ENCODE measurements at regions not wholly inside any gene's neighbourhood (a gene's known extent, or its start where the extent isn't known, plus 50 kb on each side); places are given as distances from the start of the nearest gene placed in this dataset.

DNA sequence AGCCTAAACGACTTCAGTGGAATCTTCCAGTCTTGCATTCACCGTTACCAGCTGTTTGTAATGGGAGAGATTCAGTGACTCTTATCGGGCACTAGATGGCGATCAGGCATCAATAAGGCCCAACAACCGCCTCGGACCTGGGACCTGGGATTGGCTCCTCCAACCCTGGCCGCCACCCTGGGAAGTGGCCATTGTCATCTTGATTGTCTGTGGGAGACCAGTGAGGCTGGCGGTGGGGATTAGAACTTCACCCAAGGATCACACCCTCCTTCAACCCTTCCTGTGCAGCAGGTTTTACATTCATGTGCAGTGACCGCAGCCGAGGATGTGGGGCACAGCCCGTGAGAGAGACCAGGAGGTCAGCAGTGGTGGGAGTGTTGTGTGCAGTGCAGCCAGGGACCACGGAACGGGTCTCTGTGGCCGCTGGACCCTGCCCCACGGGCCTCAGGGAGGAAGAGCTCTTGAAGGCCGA, 85.3 kb downstream of the SPP2 start:
- POLR2A ChIA-PET = no interaction called here
- Histone ChIP-seq H3K4me1 (ENCODE audit: control insufficient read depth in 1 of 2, insufficient read depth in 2 of 2, low read length in 2 of 2) (peaks cover 8 to 33% of the 10 kb centered on the region in 2 experiments; a peak in 3 of 4 replicates), H3K79me2 (ENCODE audit: insufficient read depth, low read length) (no peaks in the 10 kb centered on the region), H3K9me3 (ENCODE audit: control insufficient read depth in 1 of 2, insufficient read depth in 1 of 2, low read depth in 1 of 2, low read length in 2 of 2) (no peaks in the 10 kb centered on the region), H3K9me2 (ENCODE audit: insufficient read depth) (no peaks in the 10 kb centered on the region), H3K27me3 (ENCODE audit: insufficient read depth, low read length) (no peaks in the 10 kb centered on the region), H4K20me1 (ENCODE audit: insufficient read depth) (no peaks in the 10 kb centered on the region), H3K9ac (ENCODE audit: low read length) (no peak overlapping the region), H2AFZ (ENCODE audit: low read depth, low read length, poor library complexity, severe bottlenecking) (peak overlapping the region; percentile 97), H3K4me2 (ENCODE audit: low read length) (peak overlapping the region; percentile 49; the same call in 1 of the 2 replicates), H3K4me3 (replicated peaks in 1 of 2; ENCODE audit: low read depth in 1 of 2, low read length in 2 of 2) (no peak overlapping the region), H3K36me3 (ENCODE audit: control insufficient read depth in 1 of 2, insufficient read depth in 2 of 2, low read length in 2 of 2) (no peaks in the 10 kb centered on the region), H3K27ac (ENCODE audit: low read depth, low read length) (peak overlapping the region; percentile 15; the same call in 1 of the 2 replicates)
- CTCF ChIA-PET = interaction anchor here (0.5 to 1.4 kb wide), 13 partner anchors 10 to 981 kb away, joined by 3 to 16 read pairs (median 4); partner anchors contain the start of gene ARL4C
- BruUV-seq (replicated peaks) = no TSS peak
- intact Hi-C loops (cut with micrococcal nuclease) = loop anchor here (1.0 to 10.0 kb wide), 7 partner anchors 123 to 977 kb away; no protein-coding TSS in a partner anchor
- DNase-seq (ENCODE audit: low read depth, low spot score) (peak; percentile 73), ATAC-seq (peak; percentile 97)
- RAD21 ChIA-PET (ENCODE audit: low non-redundant PET in 1 of 2, low total read pairs in 2 of 2, uncharacterized antibody in 2 of 2, unreplicated experiment in 2 of 2) = interaction anchor here (0.6 to 0.9 kb wide), 5 partner anchors 67 to 430 kb away, joined by 3 to 5 read pairs (median 3); partner anchors contain the start of gene ARL4C (in 1 of the 2)
- TF ChIP-seq FOSL1 (IDR thresholded peaks at IDR 0.05; ENCODE audit: low read depth) = no peak
- no peak for TF ChIP-seq EZH2 (IDR thresholded peaks at IDR 0.05)
- TF ChIP-seq ZNF274 (IDR thresholded peaks at IDR 0.05; ENCODE audit: low read depth, low read length) = no peak
- no peak for TF ChIP-seq EZH2phosphoT487 (IDR thresholded peaks at IDR 0.05; ENCODE audit: borderline replicate concordance)
- TF ChIP-seq POLR2A (IDR thresholded peaks at IDR 0.05; ENCODE audit: borderline replicate concordance, extremely low read depth, insufficient read depth, insufficient read length) = no peak
- peak; percentile 31 for TF ChIP-seq YY1 (IDR thresholded peaks at IDR 0.05; ENCODE audit: extremely low read depth, insufficient replicate concordance, low read depth, low read length)
- peak; percentile 99 for TF ChIP-seq RAD21 (IDR thresholded peaks at IDR 0.05; ENCODE audit: low read depth)
- no peak for TF ChIP-seq CBX3 (IDR thresholded peaks at IDR 0.05; ENCODE audit: low read depth)
- no peak for TF ChIP-seq JUND (IDR thresholded peaks at IDR 0.05)
- TF ChIP-seq MAX (IDR thresholded peaks at IDR 0.05) = no peak
- TF ChIP-seq, protein P1, sequence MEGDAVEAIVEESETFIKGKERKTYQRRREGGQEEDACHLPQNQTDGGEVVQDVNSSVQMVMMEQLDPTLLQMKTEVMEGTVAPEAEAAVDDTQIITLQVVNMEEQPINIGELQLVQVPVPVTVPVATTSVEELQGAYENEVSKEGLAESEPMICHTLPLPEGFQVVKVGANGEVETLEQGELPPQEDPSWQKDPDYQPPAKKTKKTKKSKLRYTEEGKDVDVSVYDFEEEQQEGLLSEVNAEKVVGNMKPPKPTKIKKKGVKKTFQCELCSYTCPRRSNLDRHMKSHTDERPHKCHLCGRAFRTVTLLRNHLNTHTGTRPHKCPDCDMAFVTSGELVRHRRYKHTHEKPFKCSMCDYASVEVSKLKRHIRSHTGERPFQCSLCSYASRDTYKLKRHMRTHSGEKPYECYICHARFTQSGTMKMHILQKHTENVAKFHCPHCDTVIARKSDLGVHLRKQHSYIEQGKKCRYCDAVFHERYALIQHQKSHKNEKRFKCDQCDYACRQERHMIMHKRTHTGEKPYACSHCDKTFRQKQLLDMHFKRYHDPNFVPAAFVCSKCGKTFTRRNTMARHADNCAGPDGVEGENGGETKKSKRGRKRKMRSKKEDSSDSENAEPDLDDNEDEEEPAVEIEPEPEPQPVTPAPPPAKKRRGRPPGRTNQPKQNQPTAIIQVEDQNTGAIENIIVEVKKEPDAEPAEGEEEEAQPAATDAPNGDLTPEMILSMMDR (IDR thresholded peaks at IDR 0.05 in 2 of 3, conservative IDR thresholded peaks at IDR 0.05 in 1 of 3; ENCODE audit: borderline replicate concordance in 1 of 3, insufficient read depth in 1 of 3, low read depth in 2 of 3, low read length in 2 of 3) = peak; percentile 82 to 91 (median 89)
- no peak for TF ChIP-seq CEBPB (IDR thresholded peaks at IDR 0.05; ENCODE audit: low read depth)
- TF ChIP-seq ZBTB33 (IDR thresholded peaks at IDR 0.05; ENCODE audit: extremely low read depth, insufficient replicate concordance, low read length) = no peak

Data from HCT116 (cell line).